Lung microvascular endothelial cell (primary cell): ENCODE measurements at regions not wholly inside any gene's neighbourhood (a gene's known extent, or its start where the extent isn't known, plus 50 kb on each side); places are given as distances from the start of the nearest gene placed in this dataset.
"Not testable (repeated sequence)": the region's sequence is repeated elsewhere in the genome, so short reads cannot be mapped to it uniquely, and the experiment has no call there.

Source experiments
- DNase-seq, 2 donors: peaks; one replicate each; pipeline versions ENCODE4 v3.0.0 to v3.0.0-alpha.2; 2010; ENCODE audit warnings: low read depth in 2 of 2

DNA sequence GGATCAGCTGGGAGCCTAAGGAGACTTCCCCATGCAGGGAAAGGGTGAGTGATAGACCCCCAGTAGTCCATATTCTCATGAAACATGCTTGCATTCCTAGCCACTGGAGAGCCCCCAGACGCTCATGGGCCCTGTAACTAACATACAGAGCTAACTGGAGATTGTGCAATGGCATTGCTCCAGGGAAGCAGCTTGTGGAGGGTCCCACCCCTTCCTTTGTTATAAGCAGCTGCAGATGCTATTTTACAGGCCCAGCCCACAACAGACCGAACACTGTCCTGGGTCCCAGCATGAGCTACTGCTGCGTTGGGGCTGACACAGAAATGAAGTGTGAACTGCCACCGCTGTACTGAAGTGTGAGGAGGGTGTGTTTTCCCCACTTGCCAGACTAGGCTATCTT lies 1465.7 kb upstream of the DIAPH2 start:
- no peak for DNase-seq

DNA sequence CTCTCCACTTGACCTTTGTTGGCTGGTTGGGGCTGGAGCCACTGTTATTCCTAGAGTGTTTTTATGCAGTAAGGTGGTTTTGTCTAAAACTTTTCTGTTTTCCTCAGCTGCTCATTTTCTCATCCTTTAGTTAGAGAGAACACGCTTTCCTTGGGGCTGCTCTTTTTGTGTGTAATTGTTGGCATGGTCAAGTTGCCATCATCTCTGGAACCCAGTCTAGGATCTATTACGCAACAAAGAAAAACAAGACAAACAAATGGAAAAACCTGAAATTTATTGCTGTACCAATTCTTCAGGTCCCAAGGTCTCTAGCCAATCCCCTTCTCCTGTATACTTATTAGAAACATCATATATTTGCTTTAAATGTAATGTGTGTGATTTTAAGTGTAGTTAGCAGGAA lies 1436.3 kb upstream of the DIAPH2 start:
- no peak for DNase-seq

DNA sequence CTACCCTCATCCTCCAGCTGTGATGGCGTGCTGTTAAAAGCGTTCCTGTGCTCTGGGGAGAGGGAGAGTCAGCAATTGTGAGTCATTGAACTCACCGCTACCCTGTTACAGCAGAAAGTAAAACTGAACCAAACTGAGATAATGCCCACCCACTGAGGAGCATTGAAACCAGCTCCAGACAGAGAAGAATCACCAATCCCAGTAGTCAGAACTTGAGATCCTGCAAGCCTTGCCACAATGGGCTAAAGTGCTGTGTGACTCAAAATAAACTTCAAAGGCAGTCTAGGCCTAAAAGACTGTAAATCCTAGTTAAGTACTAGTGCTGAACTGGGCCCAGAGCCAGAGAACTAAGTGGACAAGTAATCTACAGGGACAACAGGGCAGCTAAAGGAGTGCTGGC lies 1394.2 kb upstream of the DIAPH2 start:
- DNase-seq, result no peak

DNA sequence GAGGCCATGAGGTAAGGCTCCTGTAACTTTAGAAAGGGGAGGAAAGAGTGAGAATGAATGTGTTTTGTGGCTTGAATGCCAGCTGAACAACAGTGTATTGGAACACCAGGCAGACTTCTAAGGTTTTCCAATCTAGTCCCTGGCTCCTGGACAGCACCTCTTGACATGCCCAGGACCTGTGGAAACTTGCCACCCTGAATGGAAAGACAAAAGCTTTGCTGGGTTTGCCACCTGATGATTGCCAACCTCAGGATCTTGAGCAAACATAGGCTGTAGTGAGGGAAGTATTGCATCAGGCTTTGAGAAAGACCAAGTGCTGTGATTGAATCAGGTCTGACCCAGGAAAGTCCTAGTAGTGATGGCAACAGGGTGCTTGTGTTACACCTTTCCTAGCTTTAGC lies 1393.1 kb upstream of the DIAPH2 start:
- no peak for DNase-seq

DNA sequence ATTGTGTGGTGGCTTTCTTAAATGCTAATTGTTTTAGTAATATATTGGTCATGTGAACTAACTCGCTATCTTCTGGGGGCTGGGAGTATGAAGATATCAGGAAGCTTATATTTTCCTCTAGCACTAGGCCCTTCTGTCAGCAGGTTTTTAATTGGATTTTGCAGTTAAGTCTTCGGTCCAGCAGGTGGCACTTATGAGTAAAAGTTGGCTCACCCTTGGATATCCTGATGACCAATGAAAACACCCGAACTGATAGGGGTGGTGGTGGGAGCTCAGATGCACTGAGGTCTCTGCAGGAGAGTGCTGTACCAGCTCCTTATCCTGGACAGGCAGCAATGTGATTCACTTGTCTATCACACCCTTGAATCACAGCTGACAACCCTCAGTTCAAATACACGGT lies 1365.8 kb upstream of the DIAPH2 start:
- peak; percentile 1 to 15 for DNase-seq

DNA sequence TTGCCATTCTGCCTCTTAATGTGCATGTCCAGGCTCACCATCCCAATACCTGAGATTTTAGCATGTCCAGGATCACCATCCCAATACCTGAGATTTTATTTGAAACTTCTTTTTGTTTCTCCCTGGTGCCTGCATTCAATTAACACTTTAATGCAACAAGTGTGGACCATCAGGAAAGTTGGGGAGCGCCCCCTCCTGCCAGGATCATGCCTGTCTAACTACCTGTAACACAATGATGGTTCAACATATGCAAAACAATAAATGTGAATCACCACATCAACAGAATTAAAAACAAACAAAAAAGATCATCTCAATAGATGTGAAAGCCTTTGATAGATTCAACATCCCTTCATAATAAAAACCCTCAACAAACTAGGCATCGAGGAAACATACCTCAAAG lies 1359.5 kb upstream of the DIAPH2 start:
- no peak for DNase-seq

DNA sequence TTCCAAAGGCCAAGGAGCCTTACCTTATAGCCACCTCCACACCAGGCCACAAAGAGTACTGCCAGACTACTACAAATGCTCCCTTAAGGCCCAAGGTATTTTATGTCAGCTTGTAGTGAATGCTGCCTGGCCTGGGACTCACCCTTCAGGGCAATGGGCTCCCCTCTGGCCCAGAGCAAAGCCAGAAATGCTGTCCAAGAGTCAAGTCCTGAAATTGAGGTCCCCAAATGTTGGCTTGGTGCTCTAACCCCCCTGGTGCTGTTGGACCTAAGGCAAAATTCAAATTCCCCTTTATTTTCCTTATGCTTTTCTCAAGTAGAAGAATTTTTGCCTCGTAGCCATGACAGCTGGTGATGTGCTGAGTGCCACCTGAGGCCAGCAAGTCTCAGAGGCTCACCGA lies 1354.3 kb upstream of the DIAPH2 start:
- no peak for DNase-seq

DNA sequence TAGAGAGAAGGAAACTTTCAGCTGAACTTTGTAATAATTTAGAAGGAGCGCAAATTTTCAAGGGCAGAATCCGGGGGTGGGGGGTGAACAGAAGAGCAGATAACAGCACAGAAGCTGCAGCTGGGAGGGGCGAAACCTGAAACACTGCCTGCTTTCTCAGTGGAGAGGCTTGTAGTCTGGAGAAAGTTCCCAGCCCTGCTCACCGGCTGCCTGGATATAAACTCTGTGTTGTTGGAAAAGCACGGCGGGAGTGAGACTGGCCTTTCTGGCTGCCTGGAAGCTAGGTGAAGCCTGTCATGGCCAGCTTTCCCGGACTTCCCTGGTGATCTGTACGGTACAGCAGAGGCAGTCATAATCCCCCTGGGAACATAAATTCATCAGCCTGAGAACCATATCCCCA lies 1352.1 kb upstream of the DIAPH2 start:
- DNase-seq, result no peak

DNA sequence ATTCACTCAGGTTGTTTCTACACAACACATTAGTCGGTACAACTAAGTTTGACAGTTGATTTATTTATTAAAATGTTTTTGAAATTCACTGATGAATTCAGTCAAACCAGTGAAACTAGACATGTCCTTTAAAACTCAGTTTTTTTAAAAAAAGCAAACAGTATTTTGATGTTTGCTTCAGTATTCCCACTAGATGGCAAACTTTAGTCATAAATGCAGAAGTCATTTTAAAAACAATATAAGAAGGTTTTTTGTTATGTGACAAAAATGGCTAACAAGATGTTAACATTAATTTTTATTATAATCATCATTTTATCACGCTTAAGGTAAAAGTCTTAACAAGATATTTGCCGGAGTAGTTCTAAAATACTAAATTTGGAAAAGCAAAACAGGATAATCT lies 1337.8 kb upstream of the DIAPH2 start:
- DNase-seq, result peak in 1 of 2 donors; percentile 14

DNA sequence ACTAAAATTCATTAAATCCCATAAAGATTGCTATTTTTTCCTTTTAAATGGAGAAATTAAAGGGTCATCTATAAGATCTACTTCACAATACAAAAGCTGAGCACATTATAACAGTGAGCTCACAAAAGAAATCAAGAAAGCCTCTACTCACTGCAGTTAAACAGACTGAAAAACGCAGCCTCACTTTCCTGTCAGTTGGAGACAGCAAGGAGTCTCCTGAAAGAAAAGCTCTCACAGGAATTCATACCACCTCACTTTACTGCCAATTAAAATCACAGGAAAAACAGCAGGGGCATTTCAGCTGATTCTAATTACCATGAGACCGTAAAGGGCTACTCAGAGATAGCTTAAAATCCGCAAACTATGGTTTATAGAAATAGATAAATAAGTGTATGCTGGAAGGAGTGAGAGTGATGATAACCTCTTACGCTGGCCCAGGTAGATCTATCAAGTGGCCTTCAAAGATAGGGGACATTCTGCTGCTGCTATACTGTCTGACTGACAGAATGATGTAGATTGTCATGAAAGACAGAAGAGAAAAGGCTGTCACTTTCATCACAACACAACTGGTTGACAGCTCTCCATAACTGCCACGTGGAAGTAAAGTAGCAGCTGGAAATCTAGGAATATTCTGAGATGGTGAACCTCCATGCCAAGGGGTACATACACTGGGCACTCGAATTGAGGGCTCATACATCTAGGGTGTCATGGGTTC lies 1333.7 kb upstream of the DIAPH2 start:
- no peak for DNase-seq

DNA sequence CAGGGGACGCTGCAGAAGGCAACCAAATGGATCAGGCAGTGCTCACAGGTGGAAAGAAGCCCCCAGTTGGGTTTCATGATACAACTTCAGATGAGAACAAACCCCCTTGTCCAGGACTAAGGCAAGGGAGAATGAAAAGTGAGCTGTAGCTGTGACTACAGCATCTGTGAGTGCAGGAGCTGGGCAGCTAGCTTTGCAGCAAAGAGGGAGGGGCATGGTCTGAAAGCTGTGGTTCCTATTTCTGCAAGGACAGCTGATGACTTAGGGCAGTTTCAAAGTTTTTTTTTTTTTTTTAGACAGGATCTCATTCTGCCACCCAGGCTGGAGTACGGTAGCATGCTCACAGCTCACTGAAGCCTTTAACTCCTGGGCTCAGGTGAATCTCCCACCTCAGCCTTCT lies 1317.4 kb upstream of the DIAPH2 start:
- DNase-seq, result no peak

DNA sequence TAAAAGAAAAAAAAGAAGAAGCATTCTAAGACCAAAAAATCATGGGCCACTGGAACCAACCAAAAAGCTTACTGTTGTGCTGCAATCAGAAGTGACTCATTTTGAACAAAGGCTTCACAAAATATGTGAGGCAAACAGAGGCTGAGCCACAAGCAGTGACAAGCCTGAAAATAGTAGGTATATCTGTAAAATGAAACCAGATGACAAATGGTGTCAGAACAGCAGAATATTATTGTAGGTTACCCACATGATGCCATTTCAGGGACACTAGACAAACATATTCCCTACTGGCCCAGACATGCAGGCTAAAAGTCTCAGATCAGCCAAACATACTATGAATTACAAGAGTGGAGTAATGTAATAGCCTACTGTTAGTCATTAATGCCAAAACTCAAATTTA lies 1301.8 kb upstream of the DIAPH2 start:
- no peak for DNase-seq

DNA sequence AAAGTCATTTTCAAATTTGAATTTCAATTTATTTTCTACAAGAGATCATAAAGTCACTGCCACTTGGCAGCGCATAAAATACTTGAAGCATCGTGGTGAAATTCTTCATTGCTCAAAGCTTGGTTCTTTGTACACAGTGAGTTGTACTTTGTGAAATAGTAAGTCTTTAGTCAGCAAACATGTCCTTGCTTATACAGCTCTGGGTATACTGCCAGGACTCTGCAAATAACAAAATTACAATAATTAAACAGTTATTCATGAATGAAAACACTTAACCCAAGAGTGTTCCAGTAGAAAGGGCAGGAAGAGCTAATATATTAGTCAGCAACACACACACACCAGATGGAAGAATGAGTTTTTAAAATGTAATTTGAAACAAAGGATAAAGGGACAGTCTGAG lies 1300.9 kb upstream of the DIAPH2 start:
- DNase-seq, result no peak

DNA sequence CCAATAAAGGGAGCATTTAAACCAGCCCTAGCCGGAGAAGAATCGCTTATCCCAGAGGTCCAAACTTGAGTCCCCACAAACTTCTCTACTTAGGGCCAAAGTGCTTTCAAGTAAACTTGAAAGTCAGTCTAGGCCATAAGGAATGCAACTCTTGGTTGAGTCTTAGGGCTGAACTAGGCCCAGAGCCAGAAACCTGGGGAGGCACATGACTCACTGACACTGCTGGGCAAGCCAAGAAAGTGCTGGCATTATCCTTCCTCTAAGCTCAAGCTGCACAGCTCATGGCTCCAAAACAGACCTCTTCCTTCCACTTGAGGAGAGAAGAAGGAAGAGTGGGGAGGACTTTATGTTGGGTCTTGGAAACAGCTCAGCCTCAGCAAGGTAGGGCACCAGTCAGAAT lies 1257.3 kb upstream of the DIAPH2 start:
- DNase-seq, result no peak

DNA sequence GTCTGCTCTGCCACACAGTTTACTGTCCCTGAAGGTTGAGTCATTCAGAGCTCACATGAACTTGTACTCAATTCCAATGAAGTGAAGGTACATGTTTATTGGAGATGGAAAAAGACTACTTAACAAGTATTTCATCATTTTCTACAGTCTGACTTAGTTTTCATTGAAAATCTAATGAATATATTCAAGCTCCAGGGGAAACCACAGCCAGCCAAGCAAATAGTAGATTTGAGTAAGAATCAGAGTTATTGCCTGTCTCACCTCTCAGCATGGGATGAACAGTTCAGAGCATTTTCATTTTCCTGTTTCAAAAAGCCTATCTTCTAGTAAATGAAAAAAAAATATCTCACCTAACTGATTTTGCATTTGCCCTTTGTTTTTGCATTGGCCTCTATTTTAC lies 1249.4 kb upstream of the DIAPH2 start:
- DNase-seq, result no peak

DNA sequence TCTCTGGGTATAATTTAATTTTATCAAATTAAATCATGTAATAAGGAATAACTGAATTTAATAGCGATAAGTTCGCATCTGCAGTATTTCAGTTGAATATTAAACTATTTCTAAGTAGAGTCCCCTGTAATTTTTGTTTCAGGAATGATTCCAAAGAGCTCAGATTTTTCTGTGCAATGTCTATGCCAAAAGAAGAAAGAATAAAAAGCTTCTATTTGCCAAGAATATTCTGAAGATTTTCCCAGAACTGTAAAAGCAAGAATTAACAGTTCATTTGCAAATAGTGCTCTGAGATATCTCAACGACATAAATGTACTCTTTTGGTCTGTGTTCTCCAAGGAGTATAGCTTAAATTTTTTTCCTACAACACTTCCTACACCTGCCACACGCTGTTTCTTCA lies 1242.8 kb upstream of the DIAPH2 start:
- no peak for DNase-seq

DNA sequence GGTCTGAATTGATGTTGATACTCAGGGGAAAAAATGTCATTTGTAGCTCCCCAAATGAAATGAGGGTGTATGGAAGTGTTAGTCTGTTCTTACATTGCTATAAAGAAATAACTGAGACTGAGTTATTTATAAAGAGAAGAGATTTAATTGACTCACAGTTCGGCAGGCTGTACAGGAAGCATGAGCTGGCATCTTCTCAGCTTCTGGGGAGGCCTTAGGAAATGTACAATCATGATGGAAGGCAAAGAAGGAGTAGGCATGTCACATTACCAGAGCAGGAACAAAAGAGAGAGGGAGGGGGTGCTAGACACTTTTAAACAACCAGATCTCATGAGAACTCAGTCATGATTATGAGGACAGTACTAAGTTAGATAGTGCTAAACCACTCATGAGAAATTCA lies 1199.9 kb upstream of the DIAPH2 start:
- peak in 1 of 2 donors; percentile 0 for DNase-seq

DNA sequence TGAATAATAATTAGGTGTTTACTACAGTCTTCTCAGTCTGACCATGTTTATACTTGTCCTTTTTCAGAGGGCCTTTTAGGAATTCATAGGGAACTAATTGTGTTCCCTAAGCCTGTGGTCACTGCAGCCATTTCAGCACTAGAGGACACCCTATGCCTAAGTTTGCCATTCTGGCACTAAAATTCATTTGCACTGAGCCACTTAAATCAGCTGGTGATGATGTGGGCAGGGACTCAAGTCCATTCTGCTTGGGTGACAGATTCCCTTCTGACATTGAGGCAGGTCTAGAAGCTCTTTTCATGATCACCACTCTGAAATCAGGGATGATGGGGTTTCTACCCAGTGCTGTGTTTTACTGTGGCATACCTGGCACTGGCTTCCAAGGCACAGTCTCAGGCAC lies 1178.9 kb upstream of the DIAPH2 start:
- no peak for DNase-seq

DNA sequence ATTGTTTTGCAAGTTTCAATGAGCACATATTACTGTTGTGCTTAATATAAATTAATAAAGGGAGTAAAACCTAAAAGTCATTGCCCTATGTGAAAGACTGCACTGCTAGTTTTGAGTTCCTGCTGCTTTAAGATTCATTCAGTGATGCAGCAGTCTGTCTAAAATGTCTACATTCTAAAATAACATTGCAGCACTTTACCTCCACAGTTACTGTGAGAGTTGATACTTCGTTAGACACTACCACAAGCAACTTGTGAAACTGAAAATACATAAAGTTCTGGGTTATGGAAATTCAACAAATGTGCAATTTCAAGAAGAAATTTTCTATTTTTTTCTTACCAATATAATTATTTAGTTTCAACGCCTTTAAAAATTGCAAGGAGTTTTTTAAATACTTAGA lies 1175.2 kb upstream of the DIAPH2 start:
- no peak for DNase-seq

DNA sequence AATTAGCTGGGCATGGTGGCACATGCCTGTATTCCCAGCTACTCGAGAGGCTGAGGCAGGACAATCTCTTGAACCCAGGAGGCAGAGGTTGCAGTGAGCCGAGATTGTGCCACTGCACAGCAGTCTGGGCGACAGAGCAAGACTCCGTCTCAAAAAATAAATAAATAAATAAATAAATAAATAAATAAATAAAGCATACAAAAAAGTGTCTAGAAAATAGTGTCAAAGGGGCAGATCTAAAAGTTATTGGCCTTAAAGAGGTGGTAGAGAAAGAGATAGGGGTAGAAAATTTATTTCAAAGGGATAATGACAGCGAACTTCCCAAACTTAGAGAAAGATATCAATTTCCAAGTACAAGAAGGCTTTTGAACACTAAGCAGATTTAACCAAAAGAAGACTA lies 1160.6 kb upstream of the DIAPH2 start:
- DNase-seq, result not testable (repeated sequence)

DNA sequence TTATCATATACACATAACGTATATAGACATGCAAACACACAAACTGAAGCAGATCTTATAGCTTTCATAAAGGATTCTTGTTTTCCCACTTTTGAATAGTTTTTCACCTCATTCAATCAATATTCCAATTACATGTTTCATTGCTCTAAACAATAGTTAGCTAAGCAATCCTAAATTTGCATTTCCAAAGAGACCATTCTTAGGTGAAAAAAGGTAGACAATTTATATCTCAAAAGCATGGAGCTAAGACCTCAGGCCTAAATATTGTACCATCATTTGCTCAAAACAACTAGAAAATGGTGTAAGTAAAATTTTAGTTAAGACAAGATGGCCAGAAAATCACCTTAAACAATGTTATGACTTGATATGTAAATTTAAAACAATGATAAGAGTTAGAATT lies 1148.5 kb upstream of the DIAPH2 start:
- DNase-seq, result no peak

DNA sequence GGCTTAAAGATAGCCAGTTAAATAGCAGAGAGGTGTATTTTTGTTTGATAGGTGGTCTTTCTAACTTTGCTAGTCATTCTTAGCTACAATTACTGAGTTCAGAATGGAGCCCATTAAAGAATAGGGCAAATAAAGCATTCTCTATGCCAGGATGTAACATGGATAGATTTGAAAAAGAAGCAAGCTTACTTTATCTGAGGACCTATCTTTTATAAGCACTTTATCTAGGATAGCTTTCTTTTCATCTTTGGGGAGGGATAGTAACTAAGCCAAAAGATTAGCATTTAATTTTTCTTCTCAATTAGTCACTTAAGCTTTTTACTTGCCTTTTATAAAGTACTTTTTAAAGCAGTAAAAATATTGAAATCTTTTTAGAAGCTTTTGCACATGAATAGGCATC lies 1148.0 kb upstream of the DIAPH2 start:
- DNase-seq, result no peak

DNA sequence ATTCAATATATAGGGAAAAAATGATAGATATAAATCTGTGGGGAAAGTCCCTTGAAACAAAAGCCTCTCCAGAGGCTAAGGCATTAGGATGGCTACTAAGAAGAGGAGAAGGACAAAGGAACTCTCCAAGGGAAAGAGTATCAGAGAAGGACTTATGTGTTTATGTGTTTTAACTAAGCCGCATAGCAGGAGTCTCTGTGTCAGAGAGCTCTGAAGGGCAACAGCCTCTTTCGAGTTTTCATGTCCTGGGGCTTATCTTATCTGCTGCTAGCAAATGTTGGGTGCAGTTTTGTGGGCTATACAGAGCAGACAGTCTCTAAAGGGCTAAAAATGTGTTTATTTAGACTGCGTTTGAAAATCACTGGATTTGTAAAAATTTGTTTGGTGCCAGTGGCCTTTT lies 1145.6 kb upstream of the DIAPH2 start:
- DNase-seq, result no peak

DNA sequence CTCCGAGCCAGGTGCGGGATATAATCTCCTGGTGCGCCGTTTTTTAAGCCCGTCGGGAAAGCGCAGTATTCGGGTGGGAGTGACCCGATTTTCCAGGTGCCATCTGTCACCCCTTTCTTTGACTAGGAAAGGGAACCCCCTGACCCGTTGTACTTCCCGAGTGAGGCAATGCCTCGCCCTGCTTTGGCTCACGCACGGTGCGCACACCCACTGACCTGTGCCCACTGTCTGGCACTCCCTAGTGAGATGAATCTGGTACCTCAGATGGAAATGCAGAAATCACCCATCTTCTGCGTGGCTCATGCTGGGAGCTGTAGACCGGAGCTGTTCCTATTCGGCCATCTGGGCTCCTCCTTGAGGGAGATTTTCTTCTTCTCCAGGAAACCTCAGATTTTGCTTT lies 1135.1 kb upstream of the DIAPH2 start:
- DNase-seq, result not testable (repeated sequence)
